Neuronal stem cell (in vitro differentiated cells): ENCODE measurements at regions not wholly inside any gene's neighbourhood (a gene's known extent, or its start where the extent isn't known, plus 50 kb on each side); places are given as distances from the start of the nearest gene placed in this dataset.

Source experiments
- DNase-seq: peaks from one replicate; pipeline ENCODE4 v3.0.0-alpha.2; 2013; ENCODE audit warnings: low spot score
- H2AFZ ChIP-seq: one replicate; pipeline ENCODE4 v1.6.1; 2013; ENCODE audit warnings: mild to moderate bottlenecking, low read length, inconsistent platforms
- H2AK5ac ChIP-seq: 2 replicates; pipeline ENCODE4 v1.6.1; 2013; ENCODE audit warnings: low read depth, mild to moderate bottlenecking, inconsistent platforms, low read length, moderate library complexity, mixed read lengths
- H2BK120ac ChIP-seq: 2 replicates; pipeline ENCODE4 v1.6.1; 2013; ENCODE audit warnings: low read depth, mild to moderate bottlenecking, inconsistent platforms, low read length, moderate library complexity, mixed read lengths
- H2BK12ac ChIP-seq: one replicate; pipeline ENCODE4 v1.6.1; 2013; ENCODE audit warnings: low read length, inconsistent platforms
- H2BK15ac ChIP-seq: 2 replicates; pipeline ENCODE4 v1.6.1; 2013; ENCODE audit warnings: mild to moderate bottlenecking, low read length, inconsistent platforms, mixed read lengths
- H2BK5ac ChIP-seq: one replicate; pipeline ENCODE4 v1.6.1; 2013; ENCODE audit warnings: inconsistent platforms, mild to moderate bottlenecking, low read length, moderate library complexity
- H3K14ac ChIP-seq: one replicate; pipeline ENCODE4 v1.6.1; 2013; ENCODE audit warnings: low read length, inconsistent platforms
- H3K18ac ChIP-seq: 2 replicates; pipeline ENCODE4 v1.6.1; 2013; ENCODE audit warnings: low read length, inconsistent platforms
- H3K23ac ChIP-seq: 2 replicates; pipeline ENCODE4 v1.6.1; 2013; ENCODE audit warnings: low read depth, mild to moderate bottlenecking, mixed read lengths, low read length, inconsistent platforms; ENCODE audit not compliant: poor library complexity
- H3K27ac ChIP-seq: replicated peaks from 3 replicates; pipeline ENCODE4 v1.5.1; 2013; ENCODE audit warnings: low read length, inconsistent platforms
- H3K27me3 ChIP-seq, 3 experiments: 2 replicates each; pipeline ENCODE4 v1.6.1; 2013; ENCODE audit warnings: low read length in 3 of 3, mild to moderate bottlenecking in 2 of 3, inconsistent platforms in 1 of 3, low read depth in 1 of 3, mixed read lengths in 1 of 3, moderate library complexity in 1 of 3; ENCODE audit not compliant: control insufficient read depth in 3 of 3, insufficient read depth in 3 of 3
- H3K36me3 ChIP-seq, 2 donors: replicated peaks in 1 of 2; 2 replicates each; pipeline ENCODE4 v1.6.1; 2013; ENCODE audit warnings: low read length in 2 of 2; ENCODE audit not compliant: control insufficient read depth in 2 of 2, insufficient read depth in 2 of 2
- H3K4ac ChIP-seq: 2 replicates; pipeline ENCODE4 v1.6.1; 2013; ENCODE audit warnings: inconsistent platforms, mild to moderate bottlenecking, low read length, moderate library complexity
- H3K4me1 ChIP-seq, 2 donors: 1 replicate in 1 of 2; 2 replicates in 1 of 2; pipeline ENCODE4 v1.6.1; 2013; ENCODE audit warnings: low read length in 2 of 2, low read depth in 1 of 2; ENCODE audit not compliant: control insufficient read depth in 2 of 2, insufficient read depth in 1 of 2
- H3K4me2 ChIP-seq: one replicate; pipeline ENCODE4 v1.6.1; 2013; ENCODE audit warnings: mild to moderate bottlenecking, low read length, inconsistent platforms; ENCODE audit not compliant: insufficient read depth, poor library complexity, severe bottlenecking
- H3K4me3 ChIP-seq, 2 donors: 2 replicates each; pipeline ENCODE4 v1.5.1; 2013; ENCODE audit warnings: low read length in 2 of 2, mild to moderate bottlenecking in 2 of 2, inconsistent platforms in 1 of 2, moderate library complexity in 1 of 2
- H3K79me1 ChIP-seq: one replicate; pipeline ENCODE4 v1.6.1; 2013; ENCODE audit warnings: low read depth, mild to moderate bottlenecking, inconsistent platforms, low read length, moderate library complexity
- H3K9ac ChIP-seq: one replicate; pipeline ENCODE4 v1.6.1; 2013; ENCODE audit warnings: mild to moderate bottlenecking, low read depth, low read length, inconsistent platforms; ENCODE audit not compliant: poor library complexity
- H3K9me3 ChIP-seq, 2 donors: replicated peaks in 1 of 2; 2 replicates each; pipeline versions ENCODE3 to v1.6.1; 2013; ENCODE audit warnings: low read length in 2 of 2, mild to moderate bottlenecking in 2 of 2, inconsistent platforms in 1 of 2, low read depth in 1 of 2, mixed read lengths in 1 of 2, moderate library complexity in 1 of 2; ENCODE audit not compliant: control insufficient read depth in 2 of 2, insufficient read depth in 1 of 2
- H4K8ac ChIP-seq: one replicate; pipeline ENCODE4 v1.6.1; 2013; ENCODE audit warnings: low read depth, mild to moderate bottlenecking, inconsistent platforms, low read length, moderate library complexity
- H4K91ac ChIP-seq: one replicate; pipeline ENCODE4 v1.6.1; 2013; ENCODE audit warnings: low read length, low read depth, mild to moderate bottlenecking, inconsistent platforms; ENCODE audit not compliant: poor library complexity
- WGBS, 2 donors: extraction: QIAGEN DNeasy Blood & Tissue Kit; methylation state at CpG; one replicate each; pipeline ENCODE4 v1.1.7; 2013; ENCODE audit warnings: missing lambda C conversion rate in 2 of 2, mixed read lengths in 1 of 2; ENCODE audit not compliant: insufficient read length in 2 of 2, insufficient replicate concordance in 1 of 2; ENCODE audit errors: extremely low coverage in 2 of 2; 5-methylcytosine and 5-hydroxymethylcytosine counted together

DNA sequence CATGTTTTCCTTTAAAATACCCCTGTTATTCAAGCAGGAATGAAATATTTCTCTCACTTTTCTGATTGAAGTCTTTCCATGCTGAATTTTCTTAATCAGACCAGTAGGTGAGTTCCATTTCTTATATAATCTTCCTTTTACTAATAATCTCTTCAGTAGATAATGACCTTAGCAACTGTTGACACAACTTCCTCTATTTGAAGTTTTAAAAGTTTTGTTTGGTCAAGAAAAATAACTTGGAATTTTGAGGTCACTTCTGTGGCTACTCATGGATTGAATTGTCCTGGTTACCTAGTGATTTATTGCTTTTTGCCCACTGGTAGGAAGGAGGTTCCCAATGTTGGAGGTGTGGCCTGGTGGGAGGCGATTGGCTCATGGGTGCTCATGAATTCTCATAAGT lies 70.6 kb upstream of the PAXBP1 start:
- Histone ChIP-seq H3K4me3 (no peak overlapping the region), H3K14ac (no peak overlapping the region), H3K23ac (no peak overlapping the region), H3K79me1 (no peaks in the 10 kb centered on the region), H2AK5ac (no peak overlapping the region), H2AFZ (no peak overlapping the region), H3K36me3 (no peaks in the 10 kb centered on the region), H3K4ac (no peak overlapping the region), H2BK5ac (no peak overlapping the region), H3K27me3 (peaks cover 0 to 35% (median 0%) of the 10 kb centered on the region in 3 experiments), H2BK12ac (no peak overlapping the region), H3K18ac (no peak overlapping the region), H2BK120ac (no peak overlapping the region), H3K9me3 (no peaks in the 10 kb centered on the region), H3K9ac (no peak overlapping the region), H3K4me2 (no peak overlapping the region), H3K27ac (no peak overlapping the region), H2BK15ac (no peak overlapping the region), H3K4me1 (peaks cover 0 to 12% of the 10 kb centered on the region in 2 donors), H4K8ac (no peak overlapping the region), H4K91ac (no peak overlapping the region)
- WGBS, 2 donors = no CpG with 5 or more reads among the region's 1 CpG
- DNase-seq = no peak

- H2BK12ac ChIP-seq = no peak overlapping the region
- no peak overlapping the region for H2BK120ac ChIP-seq
- no peaks in the 10 kb centered on the region for H3K36me3 ChIP-seq
- no peak for DNase-seq
- H2AFZ ChIP-seq = no peak overlapping the region
- H2AK5ac ChIP-seq = no peak overlapping the region
- no peak overlapping the region for H3K4ac ChIP-seq
- H3K4me3 ChIP-seq = no peak overlapping the region
- H3K9me3 ChIP-seq = no peaks in the 10 kb centered on the region
- no peak overlapping the region for H3K4me2 ChIP-seq
- H3K79me1 ChIP-seq = no peaks in the 10 kb centered on the region
- no peak overlapping the region for H3K18ac ChIP-seq
- H3K23ac ChIP-seq = no peak overlapping the region
- H4K91ac ChIP-seq = no peak overlapping the region
- H3K9ac ChIP-seq = no peak overlapping the region
- no CpG with 5 or more reads among the region's 3 CpGs for WGBS, 2 donors
- no peak overlapping the region for H2BK5ac ChIP-seq
- no peak overlapping the region for H2BK15ac ChIP-seq
- peaks cover 0 to 17% of the 10 kb centered on the region in 2 donors for H3K4me1 ChIP-seq
- no peak overlapping the region for H4K8ac ChIP-seq
- no peak overlapping the region for H3K14ac ChIP-seq
- no peak overlapping the region for H3K27ac ChIP-seq
- peaks cover 0 to 42% (median 0%) of the 10 kb centered on the region in 3 experiments for H3K27me3 ChIP-seq
Observed at GRCh38 chr21:32843561-32843960, 72.0 kb upstream of the PAXBP1 start.

DNA sequence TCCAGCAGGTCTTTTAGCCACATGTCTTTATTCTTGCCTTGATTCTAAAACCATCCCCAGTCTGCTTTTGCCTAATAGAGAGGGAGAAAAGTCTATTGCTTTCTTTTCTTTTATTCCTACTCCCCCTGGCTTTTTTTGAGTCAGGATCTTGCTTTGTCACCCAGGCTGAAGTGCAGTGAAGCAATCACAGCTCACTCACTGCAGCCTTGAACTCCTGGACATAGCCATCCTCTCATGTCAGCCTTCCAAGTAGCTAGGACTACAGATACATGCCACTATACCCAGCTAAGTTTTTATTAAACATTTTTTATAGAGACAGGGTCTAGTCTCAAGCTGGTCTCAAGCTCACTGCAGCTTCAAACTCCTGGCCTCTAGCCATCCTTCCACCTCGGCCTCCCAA lies 72.5 kb upstream of the PAXBP1 start:
- Histone ChIP-seq H3K4me3 (no peak overlapping the region), H2BK5ac (no peak overlapping the region), H3K23ac (no peak overlapping the region), H2BK15ac (no peak overlapping the region), H4K91ac (no peak overlapping the region), H3K9me3 (no peaks in the 10 kb centered on the region), H3K4ac (no peak overlapping the region), H3K18ac (no peak overlapping the region), H2AFZ (no peak overlapping the region), H2BK12ac (no peak overlapping the region), H3K79me1 (no peaks in the 10 kb centered on the region), H3K36me3 (no peaks in the 10 kb centered on the region), H3K27ac (no peak overlapping the region), H3K4me2 (no peak overlapping the region), H3K27me3 (peaks cover 0 to 42% (median 0%) of the 10 kb centered on the region in 3 experiments), H4K8ac (no peak overlapping the region), H3K9ac (no peak overlapping the region), H3K14ac (no peak overlapping the region), H3K4me1 (peaks cover 0 to 17% of the 10 kb centered on the region in 2 donors), H2AK5ac (no peak overlapping the region), H2BK120ac (no peak overlapping the region)
- WGBS, 2 donors = no CpG with 5 or more reads among the region's 1 CpG
- DNase-seq = no peak

DNA sequence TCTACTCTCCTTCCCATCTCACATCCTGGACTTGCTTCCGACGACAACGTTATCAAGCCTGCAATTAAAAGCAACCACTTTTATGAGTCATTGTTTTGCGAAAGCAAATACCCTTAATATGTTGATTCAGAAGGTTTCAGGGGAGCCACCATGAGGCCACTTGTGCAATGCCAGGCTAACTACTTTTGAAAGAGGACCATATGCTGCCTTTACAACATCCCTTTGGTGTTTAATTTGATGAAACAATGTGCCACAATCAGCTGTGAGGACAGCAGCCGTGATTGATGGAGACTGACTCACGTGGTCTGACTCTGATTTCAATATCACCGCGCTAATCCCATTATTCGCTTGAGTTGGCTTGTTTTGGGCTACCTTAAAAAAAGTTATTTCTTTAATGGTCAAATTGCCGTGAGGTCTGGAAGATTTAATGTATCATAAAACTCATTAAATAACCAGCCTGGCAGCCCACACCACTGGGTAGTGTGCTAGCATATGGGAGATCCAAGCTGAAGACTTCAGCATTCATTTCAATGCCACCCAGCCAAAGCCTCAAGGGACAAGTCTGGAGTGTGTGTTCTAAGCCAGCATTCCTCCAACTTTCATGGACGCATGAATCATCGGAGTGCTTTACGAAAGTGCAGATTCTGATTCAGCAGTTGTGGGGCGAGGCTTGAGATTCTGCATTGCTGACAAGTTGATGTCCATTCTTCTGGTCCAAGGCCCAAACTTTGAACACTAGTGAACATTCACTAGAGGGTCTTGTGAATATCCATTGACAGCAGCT lies 73.3 kb upstream of the PAXBP1 start:
- no peak overlapping the region for H4K91ac ChIP-seq
- H2BK120ac ChIP-seq = no peak overlapping the region
- no peaks in the 10 kb centered on the region for H3K9me3 ChIP-seq
- H3K9ac ChIP-seq = no peak overlapping the region
- no peak overlapping the region for H4K8ac ChIP-seq
- no peak overlapping the region for H2AFZ ChIP-seq
- H2BK12ac ChIP-seq = no peak overlapping the region
- H3K14ac ChIP-seq = no peak overlapping the region
- no peak overlapping the region for H2BK5ac ChIP-seq
- no peak overlapping the region for H3K4ac ChIP-seq
- no peak overlapping the region for H3K18ac ChIP-seq
- WGBS, 2 donors = no CpG with 5 or more reads among the region's 14 CpGs
- no peak for DNase-seq
- no peak overlapping the region for H3K4me3 ChIP-seq
- no peaks in the 10 kb centered on the region for H3K79me1 ChIP-seq
- peaks cover 0 to 42% (median 0%) of the 10 kb centered on the region in 3 experiments for H3K27me3 ChIP-seq
- no peak overlapping the region for H3K27ac ChIP-seq
- H3K36me3 ChIP-seq = no peaks in the 10 kb centered on the region
- H3K4me2 ChIP-seq = no peak overlapping the region
- no peak overlapping the region for H3K23ac ChIP-seq
- H2AK5ac ChIP-seq = no peak overlapping the region
- peaks cover 0 to 17% of the 10 kb centered on the region in 2 donors for H3K4me1 ChIP-seq
- no peak overlapping the region for H2BK15ac ChIP-seq
